ENCODE measurements at regions not wholly inside any gene's neighbourhood (a gene's known extent, or its start where the extent isn't known, plus 50 kb on each side); places are given as distances from the start of the nearest gene placed in this dataset.

DNA sequence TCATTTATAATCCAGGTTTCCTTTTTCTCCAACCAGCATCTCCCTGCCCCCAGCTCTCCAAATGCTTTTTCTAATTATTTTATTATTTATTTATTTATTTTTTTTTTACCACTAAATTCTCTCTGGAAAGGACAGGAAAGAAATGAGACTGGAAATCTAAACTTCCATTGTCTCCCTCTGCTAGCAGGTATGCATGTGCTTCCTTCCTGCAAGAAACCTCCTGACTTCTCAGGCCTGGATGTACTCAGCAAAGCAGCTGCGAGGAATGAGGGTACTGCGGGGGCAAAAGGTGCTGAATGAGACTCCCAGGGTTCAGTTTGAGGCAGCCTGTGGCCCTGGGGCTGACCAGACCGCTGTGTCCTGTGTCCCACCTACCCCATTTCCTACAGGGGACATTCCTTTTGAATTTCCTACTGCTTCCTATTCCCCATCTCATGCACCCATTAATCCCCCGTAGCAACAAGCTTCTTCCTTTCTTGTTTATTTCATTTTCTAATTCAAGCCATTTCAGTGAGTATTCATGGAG lies 324.6 kb upstream of the IGFBP3 start:
- H3K27me3 ChIP-seq (ENCODE audit: insufficient read depth, low read length), result no peaks in the 10 kb centered on the region
- H3K9me3 ChIP-seq (ENCODE audit: control insufficient read depth in 1 of 2, insufficient read depth in 1 of 2, low read depth in 1 of 2, low read length in 2 of 2), result no peaks in the 10 kb centered on the region
- H3K4me2 ChIP-seq (ENCODE audit: low read length), result no peak overlapping the region
- H3K79me2 ChIP-seq (ENCODE audit: insufficient read depth, low read length), result no peaks in the 10 kb centered on the region
- TF ChIP-seq CBX3 (IDR thresholded peaks at IDR 0.05; ENCODE audit: low read depth), result no peak
- no peak for TF ChIP-seq SP1 (IDR thresholded peaks at IDR 0.05; ENCODE audit: low read depth)
- no peak for TF ChIP-seq YY1 (IDR thresholded peaks at IDR 0.05; ENCODE audit: extremely low read depth, insufficient replicate concordance, low read depth, low read length)
- TF ChIP-seq CEBPB (IDR thresholded peaks at IDR 0.05; ENCODE audit: low read depth), result no peak
- TF ChIP-seq ZFX (IDR thresholded peaks at IDR 0.05), result no peak
- no peak for TF ChIP-seq EZH2phosphoT487 (IDR thresholded peaks at IDR 0.05; ENCODE audit: borderline replicate concordance)
- no peak for TF ChIP-seq EGR1 (IDR thresholded peaks at IDR 0.05; ENCODE audit: low read depth)
- TF ChIP-seq, protein P1, sequence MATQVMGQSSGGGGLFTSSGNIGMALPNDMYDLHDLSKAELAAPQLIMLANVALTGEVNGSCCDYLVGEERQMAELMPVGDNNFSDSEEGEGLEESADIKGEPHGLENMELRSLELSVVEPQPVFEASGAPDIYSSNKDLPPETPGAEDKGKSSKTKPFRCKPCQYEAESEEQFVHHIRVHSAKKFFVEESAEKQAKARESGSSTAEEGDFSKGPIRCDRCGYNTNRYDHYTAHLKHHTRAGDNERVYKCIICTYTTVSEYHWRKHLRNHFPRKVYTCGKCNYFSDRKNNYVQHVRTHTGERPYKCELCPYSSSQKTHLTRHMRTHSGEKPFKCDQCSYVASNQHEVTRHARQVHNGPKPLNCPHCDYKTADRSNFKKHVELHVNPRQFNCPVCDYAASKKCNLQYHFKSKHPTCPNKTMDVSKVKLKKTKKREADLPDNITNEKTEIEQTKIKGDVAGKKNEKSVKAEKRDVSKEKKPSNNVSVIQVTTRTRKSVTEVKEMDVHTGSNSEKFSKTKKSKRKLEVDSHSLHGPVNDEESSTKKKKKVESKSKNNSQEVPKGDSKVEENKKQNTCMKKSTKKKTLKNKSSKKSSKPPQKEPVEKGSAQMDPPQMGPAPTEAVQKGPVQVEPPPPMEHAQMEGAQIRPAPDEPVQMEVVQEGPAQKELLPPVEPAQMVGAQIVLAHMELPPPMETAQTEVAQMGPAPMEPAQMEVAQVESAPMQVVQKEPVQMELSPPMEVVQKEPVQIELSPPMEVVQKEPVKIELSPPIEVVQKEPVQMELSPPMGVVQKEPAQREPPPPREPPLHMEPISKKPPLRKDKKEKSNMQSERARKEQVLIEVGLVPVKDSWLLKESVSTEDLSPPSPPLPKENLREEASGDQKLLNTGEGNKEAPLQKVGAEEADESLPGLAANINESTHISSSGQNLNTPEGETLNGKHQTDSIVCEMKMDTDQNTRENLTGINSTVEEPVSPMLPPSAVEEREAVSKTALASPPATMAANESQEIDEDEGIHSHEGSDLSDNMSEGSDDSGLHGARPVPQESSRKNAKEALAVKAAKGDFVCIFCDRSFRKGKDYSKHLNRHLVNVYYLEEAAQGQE (IDR thresholded peaks at IDR 0.05; ENCODE audit: low read depth), result no peak
- no peak for TF ChIP-seq RAD21 (IDR thresholded peaks at IDR 0.05; ENCODE audit: low read depth)
- TF ChIP-seq SIN3A (IDR thresholded peaks at IDR 0.05; ENCODE audit: low read depth), result no peak
- no peak for TF ChIP-seq ELF1 (IDR thresholded peaks at IDR 0.05; ENCODE audit: borderline replicate concordance, low read depth)
- no peak for TF ChIP-seq POLR2AphosphoS5 (IDR thresholded peaks at IDR 0.05; ENCODE audit: low read depth, low read length)
- TF ChIP-seq, protein P2, sequence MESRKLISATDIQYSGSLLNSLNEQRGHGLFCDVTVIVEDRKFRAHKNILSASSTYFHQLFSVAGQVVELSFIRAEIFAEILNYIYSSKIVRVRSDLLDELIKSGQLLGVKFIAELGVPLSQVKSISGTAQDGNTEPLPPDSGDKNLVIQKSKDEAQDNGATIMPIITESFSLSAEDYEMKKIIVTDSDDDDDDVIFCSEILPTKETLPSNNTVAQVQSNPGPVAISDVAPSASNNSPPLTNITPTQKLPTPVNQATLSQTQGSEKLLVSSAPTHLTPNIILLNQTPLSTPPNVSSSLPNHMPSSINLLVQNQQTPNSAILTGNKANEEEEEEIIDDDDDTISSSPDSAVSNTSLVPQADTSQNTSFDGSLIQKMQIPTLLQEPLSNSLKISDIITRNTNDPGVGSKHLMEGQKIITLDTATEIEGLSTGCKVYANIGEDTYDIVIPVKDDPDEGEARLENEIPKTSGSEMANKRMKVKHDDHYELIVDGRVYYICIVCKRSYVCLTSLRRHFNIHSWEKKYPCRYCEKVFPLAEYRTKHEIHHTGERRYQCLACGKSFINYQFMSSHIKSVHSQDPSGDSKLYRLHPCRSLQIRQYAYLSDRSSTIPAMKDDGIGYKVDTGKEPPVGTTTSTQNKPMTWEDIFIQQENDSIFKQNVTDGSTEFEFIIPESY (IDR thresholded peaks at IDR 0.05; ENCODE audit: extremely low read depth, insufficient replicate concordance, low read length), result no peak
- no peak for TF ChIP-seq SRF (IDR thresholded peaks at IDR 0.05; ENCODE audit: low read depth)
- no peak for TF ChIP-seq EZH2 (IDR thresholded peaks at IDR 0.05)
- no peaks in the 10 kb centered on the region for H3K9me2 ChIP-seq (ENCODE audit: insufficient read depth)
- intact Hi-C loops (cut with micrococcal nuclease), result no loop called here
- H3K9ac ChIP-seq (ENCODE audit: low read length), result no peak overlapping the region
- H3K27ac ChIP-seq (ENCODE audit: low read depth, low read length), result no peak overlapping the region
- H3K4me3 ChIP-seq (replicated peaks in 1 of 2; ENCODE audit: low read depth in 1 of 2, low read length in 2 of 2), result no peak overlapping the region
- H4K20me1 ChIP-seq (ENCODE audit: insufficient read depth), result no peaks in the 10 kb centered on the region
- ChIA-PET RAD21 (ENCODE audit: low non-redundant PET in 1 of 2, low total read pairs in 2 of 2, uncharacterized antibody in 2 of 2, unreplicated experiment in 2 of 2) (no interaction called here), CTCF (no interaction called here), POLR2A (no interaction called here)
- H3K4me1 ChIP-seq (ENCODE audit: control insufficient read depth in 1 of 2, insufficient read depth in 2 of 2, low read length in 2 of 2), result no peaks in the 10 kb centered on the region
- no TSS peak for BruUV-seq (replicated peaks)
- no peaks in the 10 kb centered on the region for H3K36me3 ChIP-seq (ENCODE audit: control insufficient read depth in 1 of 2, insufficient read depth in 2 of 2, low read length in 2 of 2)
- ATAC-seq (no peak), DNase-seq (ENCODE audit: low read depth, low spot score) (no peak)
- H2AFZ ChIP-seq (ENCODE audit: low read depth, low read length, poor library complexity, severe bottlenecking), result no peak overlapping the region
